B cell (primary cell): ENCODE measurements at regions not wholly inside any gene's neighbourhood (a gene's known extent, or its start where the extent isn't known, plus 50 kb on each side); places are given as distances from the start of the nearest gene placed in this dataset.

Source experiments
- ATAC-seq: fragments of 200-7000 bp; cut with Tn5 transposase; one replicate; pipeline ENCODE4 v1.10.0; 2021; ENCODE audit warnings: low read depth, mild to moderate bottlenecking, moderate number of reproducible peaks, moderate library complexity
- CTCF ChIA-PET: fragments of 350-600 bp; sonication (Branson Sonifier 250); formaldehyde crosslinking; loops from one replicate; lab custom pipeline; 2021; ENCODE audit warnings: antibody characterized with exemption, inconsistent platforms; lab: Charles Lee
- POLR2A ChIA-PET: fragments of 350-600 bp; sonication (Branson Sonifier 250); formaldehyde crosslinking; loops from one replicate; lab custom pipeline; 2021; ENCODE audit warnings: antibody characterized with exemption; lab: Charles Lee
- DNase-seq: peaks from one replicate; pipeline ENCODE4 v3.0.0; 2013
- H2AFZ ChIP-seq: 2 replicates; pipeline ENCODE4 v1.6.1; 2012; ENCODE audit warnings: mild to moderate bottlenecking, low read depth, low read length; ENCODE audit not compliant: insufficient read depth, poor library complexity, severe bottlenecking
- H3K27ac ChIP-seq, 2 donors: 1 replicate in 1 of 2; 2 replicates in 1 of 2; pipeline ENCODE4 v1.5.1; 2012 to 2013; ENCODE audit warnings: low read length in 2 of 2, mild to moderate bottlenecking in 2 of 2, moderate library complexity in 1 of 2
- H3K27me3 ChIP-seq, 4 experiments: fragments of 200-600 bp in 1 of 4; sonication (generic) in 1 of 4; replicated peaks in 1 of 4; 1 replicate in 2 of 4; 2 replicates in 2 of 4; pipeline versions ENCODE4 v1.6.1 to v1.7.0; 2013 to 2016; ENCODE audit warnings: low read length in 3 of 4, mild to moderate bottlenecking in 2 of 4, mixed read lengths in 1 of 4, moderate library complexity in 1 of 4; ENCODE audit not compliant: insufficient read depth in 4 of 4, control insufficient read depth in 3 of 4; ENCODE audit errors: control extremely low read depth in 1 of 4
- H3K36me3 ChIP-seq, 2 experiments: replicated peaks in 1 of 2; 1 replicate in 1 of 2; 2 replicates in 1 of 2; pipeline versions ENCODE4 v1.6.1 to v1.7.1; 2013; ENCODE audit warnings: low read length in 1 of 2; ENCODE audit not compliant: insufficient read depth in 2 of 2, control insufficient read depth in 1 of 2; ENCODE audit errors: control extremely low read depth in 1 of 2, extremely low read depth in 1 of 2
- H3K4me1 ChIP-seq, 2 donors: fragments of 200-600 bp in 1 of 2; sonication (generic) in 1 of 2; 1 replicate in 1 of 2; 2 replicates in 1 of 2; pipeline versions ENCODE4 v1.5.1 to v1.6.1; 2013 to 2017; ENCODE audit warnings: low read length in 2 of 2; ENCODE audit not compliant: control insufficient read depth in 2 of 2, insufficient read depth in 2 of 2
- H3K4me2 ChIP-seq: replicated peaks from 2 replicates; pipeline ENCODE3; 2012; ENCODE audit warnings: mild to moderate bottlenecking, low read depth, low read length; ENCODE audit not compliant: poor library complexity, severe bottlenecking
- H3K4me3 ChIP-seq, 5 experiments: fragments of 200-600 bp in 1 of 5; sonication (generic) in 1 of 5; 1 replicate in 3 of 5; 2 replicates in 2 of 5; pipeline versions ENCODE4 v1.5.1 to v1.7.0; 2011 to 2016; ENCODE audit warnings: low read length in 4 of 5, mild to moderate bottlenecking in 4 of 5, low read depth in 2 of 5, control low read depth in 1 of 5, moderate library complexity in 1 of 5; ENCODE audit not compliant: insufficient read depth in 1 of 5; ENCODE audit errors: control extremely low read depth in 1 of 5, extremely low read depth in 1 of 5
- H3K79me2 ChIP-seq: fragments of 200-600 bp; sonication (generic); one replicate; pipeline ENCODE4 v1.6.0; 2016; ENCODE audit warnings: low read length; ENCODE audit not compliant: control insufficient read depth, insufficient read depth
- H3K9ac ChIP-seq: fragments of 200-600 bp; sonication (generic); 2 replicates; pipeline ENCODE4 v1.6.1; 2017; ENCODE audit warnings: mild to moderate bottlenecking, low read length, moderate library complexity
- H3K9me3 ChIP-seq, 3 donors: one replicate each; pipeline versions ENCODE4 v1.6.1 to v1.7.1; 2013; ENCODE audit warnings: low read length in 2 of 3; ENCODE audit not compliant: control insufficient read depth in 2 of 3, insufficient read depth in 1 of 3; ENCODE audit errors: control extremely low read depth in 1 of 3
- H4K20me1 ChIP-seq: 2 replicates; pipeline ENCODE4 v1.6.0; 2012; ENCODE audit warnings: mild to moderate bottlenecking, low read length; ENCODE audit not compliant: insufficient read depth, control insufficient read depth, poor library complexity, severe bottlenecking
- H3K27ac Mint-ChIP-seq: one replicate; pipeline ENCODE4 v1.8.0; 2021; ENCODE audit warnings: mixed read lengths
- H3K27me3 Mint-ChIP-seq: one replicate; pipeline ENCODE4 v1.8.0; 2021; ENCODE audit warnings: mixed read lengths
- H3K4me1 Mint-ChIP-seq: one replicate; pipeline ENCODE4 v1.8.0; 2021; ENCODE audit warnings: mixed read lengths
- H3K4me3 Mint-ChIP-seq: one replicate; pipeline ENCODE4 v1.8.0; 2021; ENCODE audit warnings: mixed read lengths
- H3K9me3 Mint-ChIP-seq: one replicate; pipeline ENCODE4 v1.8.0; 2022; ENCODE audit warnings: mixed read lengths; ENCODE audit not compliant: insufficient read depth
- CTCF ChIP-seq: fragments of 200-600 bp; IDR thresholded peaks from one replicate; pipeline ENCODE4 v1.8.0; 2022; ENCODE audit warnings: antibody characterized with exemption, mild to moderate bottlenecking
- EZH2 ChIP-seq: IDR thresholded peaks from 2 replicates; pipeline ENCODE4 v1.6.1; 2012; ENCODE audit warnings: borderline replicate concordance, low read depth, mild to moderate bottlenecking, moderate library complexity, low read length; ENCODE audit not compliant: insufficient read depth, poor library complexity, severe bottlenecking
- WGBS: methylation state at CpG from one replicate; pipeline ENCODE4 v1.1.5; 2013; ENCODE audit warnings: missing lambda C conversion rate; ENCODE audit not compliant: insufficient coverage; 5-methylcytosine and 5-hydroxymethylcytosine counted together
- intact Hi-C: fragments of 100-400 bp; cut with micrococcal nuclease; formaldehyde crosslinking; loops from one replicate; pipeline ENCODE4 v1.10.0; 2022

GRCh38 chr7:27314111-27314510 lies 71.5 kb downstream of the EVX1 start:
- no peak overlapping the region for H3K27ac Mint-ChIP-seq
- DNase-seq (no peak), ATAC-seq (no peak)
- TF ChIP-seq EZH2, result no peak
- TF ChIP-seq CTCF, result no peak
- no peak overlapping the region for H3K4me3 Mint-ChIP-seq
- peaks cover 50% of the 10 kb centered on the region for H3K27me3 Mint-ChIP-seq
- Histone ChIP-seq H3K9ac (no peak overlapping the region), H3K27ac (no peak overlapping the region), H3K9me3 (peaks cover 0 to 2% (median 0%) of the 10 kb centered on the region in 3 donors), H2AFZ (no peak overlapping the region), H3K36me3 (no peaks in the 10 kb centered on the region), H3K27me3 (no peaks in the 10 kb centered on the region), H3K4me1 (no peaks in the 10 kb centered on the region), H3K4me2 (no peak overlapping the region), H4K20me1 (no peaks in the 10 kb centered on the region), H3K4me3 (no peak overlapping the region), H3K79me2 (no peaks in the 10 kb centered on the region)
- no peaks in the 10 kb centered on the region for H3K4me1 Mint-ChIP-seq
- POLR2A ChIA-PET, result no interaction called here
- 0% methylated on average over 1 of the region's 3 CpGs for WGBS
- H3K9me3 Mint-ChIP-seq, result peaks cover 3% of the 10 kb centered on the region
- intact Hi-C loops, result no loop called here
- CTCF ChIA-PET, result no interaction called here

GRCh38 chr7:27315066-27315465 lies 72.5 kb downstream of the EVX1 start:
- Histone ChIP-seq H3K9ac (no peak overlapping the region), H3K27ac (no peak overlapping the region), H3K79me2 (no peaks in the 10 kb centered on the region), H3K27me3 (peaks cover 0 to 4% (median 0%) of the 10 kb centered on the region in 4 experiments), H3K4me2 (no peak overlapping the region), H3K9me3 (peaks cover 0 to 2% (median 0%) of the 10 kb centered on the region in 3 donors), H3K36me3 (no peaks in the 10 kb centered on the region), H3K4me1 (no peaks in the 10 kb centered on the region), H3K4me3 (no peak overlapping the region), H4K20me1 (no peaks in the 10 kb centered on the region), H2AFZ (no peak overlapping the region)
- no peak overlapping the region for H3K27ac Mint-ChIP-seq
- H3K9me3 Mint-ChIP-seq, result peaks cover 7% of the 10 kb centered on the region
- no peak for DNase-seq
- intact Hi-C loops, result no loop called here
- ChIA-PET POLR2A (no interaction called here), CTCF (no interaction called here)
- peaks cover 54% of the 10 kb centered on the region for H3K27me3 Mint-ChIP-seq
- 90% methylated on average over 3 of the region's 5 CpGs for WGBS
- no peak for ATAC-seq
- H3K4me3 Mint-ChIP-seq, result no peak overlapping the region
- no peaks in the 10 kb centered on the region for H3K4me1 Mint-ChIP-seq
- TF ChIP-seq EZH2 (no peak), CTCF (no peak)
